ENCODE measurements at regions not wholly inside any gene's neighbourhood (a gene's known extent, or its start where the extent isn't known, plus 50 kb on each side); places are given as distances from the start of the nearest gene placed in this dataset.

- TF ChIP-seq, protein P1, sequence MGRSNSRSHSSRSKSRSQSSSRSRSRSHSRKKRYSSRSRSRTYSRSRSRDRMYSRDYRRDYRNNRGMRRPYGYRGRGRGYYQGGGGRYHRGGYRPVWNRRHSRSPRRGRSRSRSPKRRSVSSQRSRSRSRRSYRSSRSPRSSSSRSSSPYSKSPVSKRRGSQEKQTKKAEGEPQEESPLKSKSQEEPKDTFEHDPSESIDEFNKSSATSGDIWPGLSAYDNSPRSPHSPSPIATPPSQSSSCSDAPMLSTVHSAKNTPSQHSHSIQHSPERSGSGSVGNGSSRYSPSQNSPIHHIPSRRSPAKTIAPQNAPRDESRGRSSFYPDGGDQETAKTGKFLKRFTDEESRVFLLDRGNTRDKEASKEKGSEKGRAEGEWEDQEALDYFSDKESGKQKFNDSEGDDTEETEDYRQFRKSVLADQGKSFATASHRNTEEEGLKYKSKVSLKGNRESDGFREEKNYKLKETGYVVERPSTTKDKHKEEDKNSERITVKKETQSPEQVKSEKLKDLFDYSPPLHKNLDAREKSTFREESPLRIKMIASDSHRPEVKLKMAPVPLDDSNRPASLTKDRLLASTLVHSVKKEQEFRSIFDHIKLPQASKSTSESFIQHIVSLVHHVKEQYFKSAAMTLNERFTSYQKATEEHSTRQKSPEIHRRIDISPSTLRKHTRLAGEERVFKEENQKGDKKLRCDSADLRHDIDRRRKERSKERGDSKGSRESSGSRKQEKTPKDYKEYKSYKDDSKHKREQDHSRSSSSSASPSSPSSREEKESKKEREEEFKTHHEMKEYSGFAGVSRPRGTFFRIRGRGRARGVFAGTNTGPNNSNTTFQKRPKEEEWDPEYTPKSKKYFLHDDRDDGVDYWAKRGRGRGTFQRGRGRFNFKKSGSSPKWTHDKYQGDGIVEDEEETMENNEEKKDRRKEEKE (IDR thresholded peaks at IDR 0.05), result no peak
- TF ChIP-seq ZZZ3 (IDR thresholded peaks at IDR 0.05; ENCODE audit: control insufficient read depth, insufficient read length, low read depth), result no peak
- TF ChIP-seq ATF7 (IDR thresholded peaks at IDR 0.05; ENCODE audit: low read depth), result no peak
- no peak for TF ChIP-seq WRNIP1 (IDR thresholded peaks at IDR 0.05; ENCODE audit: borderline replicate concordance, low read depth, low read length)
- TF ChIP-seq NBN (IDR thresholded peaks at IDR 0.05), result no peak
- TF ChIP-seq ZNF384 (IDR thresholded peaks at IDR 0.05; ENCODE audit: borderline replicate concordance, low read depth, low read length), result no peak
- TF ChIP-seq BACH1 (IDR thresholded peaks at IDR 0.05; ENCODE audit: borderline replicate concordance), result no peak
- TF ChIP-seq CHD2 (IDR thresholded peaks at IDR 0.05; ENCODE audit: borderline replicate concordance, low read depth, low read length), result no peak
- TF ChIP-seq KLF5 (IDR thresholded peaks at IDR 0.05; ENCODE audit: partially characterized antibody), result no peak
- no peak for TF ChIP-seq CREB1 (IDR thresholded peaks at IDR 0.05; ENCODE audit: low read depth)
- TF ChIP-seq CBFB (IDR thresholded peaks at IDR 0.05; ENCODE audit: low read depth), result no peak
Measured at GRCh38 chr6:126548300-126548699, 208.4 kb downstream of the CENPW start (continued).

DNA sequence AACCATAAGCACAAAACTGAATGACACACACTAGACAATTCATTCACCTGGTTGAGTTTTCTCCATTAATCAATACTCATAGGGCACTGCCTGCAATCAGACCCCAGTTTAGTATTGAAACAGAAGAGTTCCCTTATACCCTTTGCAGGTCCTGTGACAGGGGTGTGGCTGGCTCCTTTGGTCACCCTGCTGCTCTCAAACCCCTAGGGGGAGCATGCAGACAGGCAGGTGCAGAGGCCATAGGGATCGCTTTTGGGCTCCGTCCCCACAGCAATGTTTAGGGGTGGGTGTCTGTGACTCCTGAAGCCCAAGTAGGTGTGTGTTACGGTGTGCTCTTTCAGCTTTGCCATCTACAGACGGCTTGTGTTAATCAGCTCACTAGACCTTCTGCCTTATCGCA, 210.4 kb downstream of the CENPW start:
- CTCF ChIA-PET, result interaction anchor here (0.6 kb wide), 1 partner anchor 31 kb away, joined by 3 read pairs; no protein-coding TSS in a partner anchor
- no peak for DNase-seq (ENCODE audit: low read depth, low spot score)
- H3K9ac ChIP-seq (ENCODE audit: control insufficient read depth, insufficient read depth, low read length), result no peak overlapping the region
- H3K4me2 ChIP-seq (ENCODE audit: control insufficient read depth, insufficient read depth), result no peak overlapping the region
- WGBS (ENCODE audit: insufficient coverage, insufficient replicate concordance, low lambda C conversion rate, missing lambda C conversion rate), result 44% methylated on average over 5 of the region's 5 CpGs
- no peak for FAIRE-seq
- BruUV-seq (replicated peaks), result no TSS peak
- peak; percentile 75 for ATAC-seq
- no peaks in the 10 kb centered on the region for H3K9me3 ChIP-seq (replicated peaks; ENCODE audit: control insufficient read depth, insufficient read depth, low read length)
- H3K36me3 ChIP-seq (ENCODE audit: control insufficient read depth in 2 of 2, insufficient read depth in 2 of 2, low read length in 1 of 2), result no peaks in the 10 kb centered on the region
- POLR2A ChIA-PET, result no interaction called here
- intact Hi-C loops (cut with micrococcal nuclease; ENCODE audit: unreplicated experiment), result no loop called here
- SMC1A ChIA-PET (ENCODE audit: uncharacterized antibody, unreplicated experiment), result interaction anchor here (0.6 kb wide), 1 partner anchor 125 kb away, joined by 3 read pairs; no protein-coding TSS in a partner anchor
- in situ Hi-C loops (cut with MboI), result no loop called here
- H3K4me1 ChIP-seq (ENCODE audit: control insufficient read depth, insufficient read depth, low read length), result no peaks in the 10 kb centered on the region
- no peak overlapping the region for H2AFZ ChIP-seq (ENCODE audit: control insufficient read depth, low read depth, low read length)
- H4K20me1 ChIP-seq (ENCODE audit: control insufficient read depth, insufficient read depth), result no peaks in the 10 kb centered on the region
- no peaks in the 10 kb centered on the region for H3K27me3 ChIP-seq (replicated peaks in 1 of 2; ENCODE audit: control insufficient read depth in 2 of 2, insufficient read depth in 2 of 2, low read length in 1 of 2)
- RAD21 ChIA-PET (ENCODE audit: unreplicated experiment), result no interaction called here
- H3K79me2 ChIP-seq (ENCODE audit: control insufficient read depth, insufficient read depth, low read length), result no peaks in the 10 kb centered on the region
- H3K27ac ChIP-seq (ENCODE audit: control insufficient read depth, insufficient read depth), result no peak overlapping the region
- H3K4me3 ChIP-seq, result no peak overlapping the region
- TF ChIP-seq GABPA (IDR thresholded peaks at IDR 0.05; ENCODE audit: low read depth) (no peak), CTCF (IDR thresholded peaks at IDR 0.05 in 2 of 3, conservative IDR thresholded peaks at IDR 0.05 in 1 of 3; ENCODE audit: control insufficient read depth in 2 of 3, extremely low read depth in 1 of 3, insufficient read depth in 1 of 3, low read depth in 3 of 3, low read length in 3 of 3) (peak; percentile 2 to 36 (median 34); a peak in 1 of 6 replicates)
- TF ChIP-seq, protein P2, sequence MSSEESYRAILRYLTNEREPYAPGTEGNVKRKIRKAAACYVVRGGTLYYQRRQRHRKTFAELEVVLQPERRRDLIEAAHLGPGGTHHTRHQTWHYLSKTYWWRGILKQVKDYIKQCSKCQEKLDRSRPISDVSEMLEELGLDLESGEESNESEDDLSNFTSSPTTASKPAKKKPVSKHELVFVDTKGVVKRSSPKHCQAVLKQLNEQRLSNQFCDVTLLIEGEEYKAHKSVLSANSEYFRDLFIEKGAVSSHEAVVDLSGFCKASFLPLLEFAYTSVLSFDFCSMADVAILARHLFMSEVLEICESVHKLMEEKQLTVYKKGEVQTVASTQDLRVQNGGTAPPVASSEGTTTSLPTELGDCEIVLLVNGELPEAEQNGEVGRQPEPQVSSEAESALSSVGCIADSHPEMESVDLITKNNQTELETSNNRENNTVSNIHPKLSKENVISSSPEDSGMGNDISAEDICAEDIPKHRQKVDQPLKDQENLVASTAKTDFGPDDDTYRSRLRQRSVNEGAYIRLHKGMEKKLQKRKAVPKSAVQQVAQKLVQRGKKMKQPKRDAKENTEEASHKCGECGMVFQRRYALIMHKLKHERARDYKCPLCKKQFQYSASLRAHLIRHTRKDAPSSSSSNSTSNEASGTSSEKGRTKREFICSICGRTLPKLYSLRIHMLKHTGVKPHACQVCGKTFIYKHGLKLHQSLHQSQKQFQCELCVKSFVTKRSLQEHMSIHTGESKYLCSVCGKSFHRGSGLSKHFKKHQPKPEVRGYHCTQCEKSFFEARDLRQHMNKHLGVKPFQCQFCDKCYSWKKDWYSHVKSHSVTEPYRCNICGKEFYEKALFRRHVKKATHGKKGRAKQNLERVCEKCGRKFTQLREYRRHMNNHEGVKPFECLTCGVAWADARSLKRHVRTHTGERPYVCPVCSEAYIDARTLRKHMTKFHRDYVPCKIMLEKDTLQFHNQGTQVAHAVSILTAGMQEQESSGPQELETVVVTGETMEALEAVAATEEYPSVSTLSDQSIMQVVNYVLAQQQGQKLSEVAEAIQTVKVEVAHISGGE (CRISPR knock-in tag; IDR thresholded peaks at IDR 0.05), result no peak

Data from GM12878 (cell line).